H9 (cell line): ENCODE measurements at regions not wholly inside any gene's neighbourhood (a gene's known extent, or its start where the extent isn't known, plus 50 kb on each side); places are given as distances from the start of the nearest gene placed in this dataset.

ENCODE experiments used
- DNase-seq: peaks from one replicate; pipeline ENCODE4 v3.0.0-alpha.2; 2017
- H2AFZ ChIP-seq: one replicate; pipeline ENCODE4 v1.6.1; 2013; ENCODE audit warnings: mild to moderate bottlenecking, low read length, control low read depth, moderate library complexity
- H2AK5ac ChIP-seq: 2 replicates; pipeline ENCODE4 v1.6.1; 2013; ENCODE audit warnings: low read length, control low read depth, mixed read lengths; ENCODE audit not compliant: insufficient read length
- H2BK120ac ChIP-seq: one replicate; pipeline ENCODE4 v1.6.1; 2013; ENCODE audit warnings: low read depth, mild to moderate bottlenecking, low read length, control low read depth, inconsistent platforms; ENCODE audit not compliant: poor library complexity, severe bottlenecking
- H2BK12ac ChIP-seq: 2 replicates; pipeline ENCODE4 v1.6.1; 2013; ENCODE audit warnings: low read length, control low read depth, mixed read lengths, low read depth; ENCODE audit not compliant: insufficient read length
- H2BK15ac ChIP-seq: 2 replicates; pipeline ENCODE4 v1.6.1; 2013; ENCODE audit warnings: low read depth, low read length, control low read depth
- H2BK20ac ChIP-seq: one replicate; pipeline ENCODE4 v1.6.1; 2013; ENCODE audit warnings: low read depth, mild to moderate bottlenecking, low read length, control low read depth, inconsistent platforms; ENCODE audit not compliant: poor library complexity, severe bottlenecking
- H2BK5ac ChIP-seq: 2 replicates; pipeline ENCODE4 v1.6.1; 2013; ENCODE audit warnings: low read length, control low read depth, mixed read lengths; ENCODE audit not compliant: insufficient read length
- H3K14ac ChIP-seq: 2 replicates; pipeline ENCODE4 v1.6.1; 2013; ENCODE audit warnings: low read length, control low read depth; ENCODE audit not compliant: insufficient read depth
- H3K18ac ChIP-seq: 2 replicates; pipeline ENCODE4 v1.6.1; 2013; ENCODE audit warnings: low read depth, mild to moderate bottlenecking, mixed read lengths, low read length, control low read depth; ENCODE audit not compliant: insufficient read length
- H3K23ac ChIP-seq: 2 replicates; pipeline ENCODE4 v1.6.1; 2013; ENCODE audit warnings: low read length, control low read depth, mixed read lengths, low read depth; ENCODE audit not compliant: insufficient read length
- H3K23me2 ChIP-seq: 2 replicates; pipeline ENCODE4 v1.6.1; 2013; ENCODE audit warnings: low read depth, mild to moderate bottlenecking, mixed read lengths, low read length, control low read depth; ENCODE audit not compliant: insufficient read length, poor library complexity, severe bottlenecking
- H3K27ac ChIP-seq: 2 replicates; pipeline ENCODE4 v1.5.1; 2013; ENCODE audit warnings: low read length, control low read depth, mixed read lengths, low read depth; ENCODE audit not compliant: insufficient read length
- H3K27me3 ChIP-seq: 2 replicates; pipeline ENCODE4 v1.6.1; 2013; ENCODE audit warnings: low read length, control low read depth, inconsistent platforms; ENCODE audit not compliant: insufficient read depth
- H3K4ac ChIP-seq: 2 replicates; pipeline ENCODE4 v1.6.1; 2013; ENCODE audit warnings: low read depth, mild to moderate bottlenecking, control low read depth, inconsistent platforms, low read length, moderate library complexity
- H3K4me1 ChIP-seq: 2 replicates; pipeline ENCODE4 v1.6.1; 2013; ENCODE audit warnings: low read length, control low read depth, inconsistent platforms; ENCODE audit not compliant: insufficient read depth
- H3K4me2 ChIP-seq: 2 replicates; pipeline ENCODE4 v1.6.1; 2013; ENCODE audit warnings: low read length, control low read depth, mixed read lengths; ENCODE audit not compliant: insufficient read length, insufficient read depth
- H3K56ac ChIP-seq: 2 replicates; pipeline ENCODE4 v1.6.1; 2013; ENCODE audit warnings: low read depth, mild to moderate bottlenecking, mixed read lengths, low read length, control low read depth; ENCODE audit not compliant: insufficient read length
- H3K79me1 ChIP-seq: 2 replicates; pipeline ENCODE4 v1.6.1; 2013; ENCODE audit warnings: low read depth, mild to moderate bottlenecking, moderate library complexity, low read length, control low read depth, inconsistent platforms; ENCODE audit not compliant: insufficient read depth, poor library complexity, severe bottlenecking
- H3K79me2 ChIP-seq: 2 replicates; pipeline ENCODE4 v1.6.1; 2013; ENCODE audit warnings: low read length, control low read depth, inconsistent platforms; ENCODE audit not compliant: insufficient read depth
- H3K9ac ChIP-seq: 2 replicates; pipeline ENCODE4 v1.6.1; 2013; ENCODE audit warnings: low read length, control low read depth, mixed read lengths; ENCODE audit not compliant: insufficient read length; ENCODE audit errors: extremely low read depth
- H3K9me3 ChIP-seq: one replicate; pipeline ENCODE4 v1.6.1; 2013; ENCODE audit warnings: low read depth, low read length, inconsistent platforms; ENCODE audit not compliant: control insufficient read depth
- H3T11ph ChIP-seq: one replicate; pipeline ENCODE4 v1.6.1; 2013; ENCODE audit warnings: mild to moderate bottlenecking, low read length, control low read depth, inconsistent platforms
- H4K20me1 ChIP-seq: one replicate; pipeline ENCODE4 v1.6.1; 2013; ENCODE audit not compliant: control insufficient read depth, insufficient read length, insufficient read depth
- H4K5ac ChIP-seq: 2 replicates; pipeline ENCODE4 v1.6.1; 2013; ENCODE audit warnings: low read depth, mild to moderate bottlenecking, mixed read lengths, low read length, control low read depth; ENCODE audit not compliant: insufficient read length
- H4K8ac ChIP-seq: replicated peaks from 2 replicates; pipeline ENCODE4 v1.6.1; 2013; ENCODE audit warnings: low read length, control low read depth, mixed read lengths, low read depth; ENCODE audit not compliant: insufficient read length
- H4K91ac ChIP-seq: 2 replicates; pipeline ENCODE4 v1.6.1; 2013; ENCODE audit warnings: low read depth, mild to moderate bottlenecking, moderate library complexity, mixed read lengths, low read length, control low read depth; ENCODE audit not compliant: insufficient read length
- H3K27ac Mint-ChIP-seq, 3 experiments: 2 replicates in 2 of 3; 3 replicates in 1 of 3; pipeline ENCODE4 v1.8.0; 2020 to 2021; ENCODE audit warnings: mixed read lengths in 3 of 3, mild to moderate bottlenecking in 1 of 3, moderate library complexity in 1 of 3
- H3K27me3 Mint-ChIP-seq: 2 replicates; pipeline ENCODE4 v1.8.0; 2021; ENCODE audit warnings: low read depth, mild to moderate bottlenecking, moderate library complexity, mixed read lengths
- H3K36me3 Mint-ChIP-seq, 3 experiments: 2 replicates in 2 of 3; 3 replicates in 1 of 3; pipeline ENCODE4 v1.8.0; 2020 to 2021; ENCODE audit warnings: low read depth in 3 of 3, mixed read lengths in 3 of 3; ENCODE audit not compliant: insufficient read depth in 1 of 3
- H3K4me1 Mint-ChIP-seq, 2 experiments: 2 replicates each; pipeline ENCODE4 v1.8.0; 2020; ENCODE audit warnings: mixed read lengths in 2 of 2
- H3K4me3 Mint-ChIP-seq, 2 experiments: 2 replicates in 1 of 2; 3 replicates in 1 of 2; pipeline ENCODE4 v1.8.0; 2020 to 2021; ENCODE audit warnings: mild to moderate bottlenecking in 2 of 2, mixed read lengths in 2 of 2, moderate library complexity in 1 of 2
- H3K9me3 Mint-ChIP-seq, 2 experiments: 2 replicates in 1 of 2; 3 replicates in 1 of 2; pipeline ENCODE4 v1.8.0; 2020; ENCODE audit warnings: mild to moderate bottlenecking in 2 of 2, mixed read lengths in 2 of 2, moderate library complexity in 1 of 2
- CTCF ChIP-seq: fragments of 200-600 bp; sonication (generic); conservative IDR thresholded peaks from 3 replicates; pipeline ENCODE4 v1.8.0; 2021; ENCODE audit warnings: antibody characterized with exemption, mild to moderate bottlenecking
- WGBS: extraction: QIAGEN DNeasy Blood & Tissue Kit; methylation state at CpG from one replicate; pipeline ENCODE4 v1.1.7; 2013; ENCODE audit warnings: missing lambda C conversion rate, low lambda C conversion rate, mixed read lengths; ENCODE audit not compliant: insufficient read length; ENCODE audit errors: extremely low coverage; 5-methylcytosine and 5-hydroxymethylcytosine counted together

GRCh38 chr13:88526186-88526852 is 855.1 kb downstream of the SLITRK5 start:
- Histone ChIP-seq H3K56ac (no peak overlapping the region), H3K27ac (no peak overlapping the region), H3K79me2 (no peaks in the 10 kb centered on the region), H3K9ac (no peak overlapping the region), H3K4ac (no peak overlapping the region), H3K9me3 (peaks cover 6% of the 10 kb centered on the region), H3K23ac (no peak overlapping the region), H3K14ac (no peak overlapping the region), H4K5ac (no peak overlapping the region), H4K91ac (no peak overlapping the region), H3K23me2 (no peaks in the 10 kb centered on the region), H3K79me1 (no peaks in the 10 kb centered on the region), H2BK15ac (no peak overlapping the region), H3K4me1 (0 out of 2 replicates have a peak, but pooled peaks cover 3% of the 10 kb centered on the region), H2AK5ac (no peak overlapping the region), H3K18ac (no peak overlapping the region), H2BK5ac (no peak overlapping the region), H3K27me3 (no peaks in the 10 kb centered on the region), H2BK120ac (no peak overlapping the region), H4K8ac (no peak overlapping the region), H4K20me1 (no peaks in the 10 kb centered on the region), H3K4me2 (no peak overlapping the region), H2BK20ac (no peak overlapping the region), H2BK12ac (no peak overlapping the region), H3T11ph (no peak overlapping the region), H2AFZ (no peak overlapping the region)
- peaks cover 7 to 10% of the 10 kb centered on the region in 2 experiments for H3K4me1 Mint-ChIP-seq
- DNase-seq: no peak
- no CpG with 5 or more reads among the region's 6 CpGs for WGBS
- H3K9me3 Mint-ChIP-seq: peaks cover 13 to 30% of the 10 kb centered on the region in 2 experiments
- H3K27me3 Mint-ChIP-seq: no peaks in the 10 kb centered on the region
- TF ChIP-seq CTCF: no peak
- peak overlapping the region; percentile 84 to 93 (median 89); a peak in 6 of 7 replicates for H3K27ac Mint-ChIP-seq
- no peak overlapping the region for H3K4me3 Mint-ChIP-seq
- H3K36me3 Mint-ChIP-seq: peaks cover 8 to 30% (median 20%) of the 10 kb centered on the region in 3 experiments
